CD4-positive, alpha-beta T cell treated with Interferon alpha-2 for 1 hour (primary cell): ENCODE measurements at regions not wholly inside any gene's neighbourhood (a gene's known extent, or its start where the extent isn't known, plus 50 kb on each side); places are given as distances from the start of the nearest gene placed in this dataset.
A peak's percentile ranks its signal among the peaks of the same experiment; 100 is the strongest.
"Not testable (repeated sequence)": the region's sequence is repeated elsewhere in the genome, so short reads cannot be mapped to it uniquely, and the experiment has no call there.

ENCODE experiments used
- DNase-seq, 2 donors: peaks; one replicate each; pipeline ENCODE4 v3.0.0-alpha.2; 2020 to 2022

- no peak for DNase-seq
Measured at GRCh38 chr3:28039829-28040228, 201.6 kb upstream of the CMC1 start.

DNA sequence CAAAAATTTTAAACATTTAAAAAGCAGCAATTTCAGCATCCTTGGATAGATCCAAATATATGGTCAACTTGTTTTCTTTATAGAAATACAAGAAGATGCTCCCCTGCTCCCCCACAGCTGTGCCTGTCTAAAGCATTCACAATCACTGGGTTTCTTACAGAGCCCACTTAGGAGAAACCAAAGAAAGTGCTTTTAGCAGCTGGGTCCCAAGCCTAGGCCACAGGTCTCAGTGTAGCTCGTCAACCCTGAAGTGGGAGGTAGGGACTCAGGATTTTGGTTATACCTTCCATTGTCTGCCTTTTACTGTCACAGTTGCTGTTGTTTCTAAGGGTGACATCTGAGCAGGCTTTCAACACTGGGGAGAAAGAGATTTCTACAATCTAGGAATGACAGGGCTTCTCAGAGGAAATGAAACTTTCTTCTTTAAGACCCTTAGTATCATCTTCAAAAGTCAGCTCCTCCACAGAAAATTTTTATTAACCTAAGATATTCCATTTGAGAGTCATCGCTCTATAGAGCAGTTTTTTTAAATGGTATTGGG, 199.3 kb upstream of the CMC1 start:
- DNase-seq, result no peak

- no peak for DNase-seq
Measured at GRCh38 chr3:28042707-28043106, 198.7 kb upstream of the CMC1 start.

DNA sequence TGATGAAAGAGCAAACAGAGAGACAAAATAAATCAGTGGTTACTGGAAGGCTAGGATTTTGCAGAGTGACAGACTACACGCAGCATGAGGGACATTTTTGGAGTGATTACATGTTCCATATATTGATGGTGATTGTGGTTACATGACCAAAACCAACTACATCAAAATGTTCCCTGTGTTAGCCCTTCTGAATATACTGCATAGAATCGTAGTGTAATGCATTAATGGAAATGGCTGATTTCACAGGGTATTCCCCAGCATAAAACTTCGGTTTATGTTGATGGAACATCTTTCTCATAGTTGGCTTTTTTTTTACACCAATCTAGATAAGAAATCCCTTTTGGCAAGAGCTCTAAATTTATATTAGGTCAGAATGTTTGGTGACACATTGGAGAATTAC, 191.3 kb upstream of the CMC1 start:
- no peak for DNase-seq

DNA sequence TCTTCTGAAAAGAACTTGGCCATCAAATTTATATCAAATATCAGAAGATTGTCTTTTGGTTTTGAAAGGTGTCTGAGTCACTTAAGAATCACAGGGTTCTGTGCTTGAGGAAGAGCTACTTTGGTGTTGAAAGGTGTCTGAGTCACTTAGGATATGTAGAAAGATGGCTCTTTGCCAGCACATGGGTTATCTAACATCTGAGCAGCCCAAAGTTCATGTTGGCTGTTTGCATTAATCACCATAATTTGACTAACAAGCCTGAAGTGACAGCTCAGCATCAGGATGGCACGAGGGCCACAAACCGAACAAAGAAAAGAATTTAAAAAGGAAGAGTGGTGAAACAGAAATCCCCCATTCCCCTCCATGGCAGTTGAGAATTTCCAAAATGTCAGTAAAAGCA, 190.5 kb upstream of the CMC1 start:
- DNase-seq, result peak in 1 of 2 donors; percentile 36

GRCh38 chr3:28053759-28054158, 187.7 kb upstream of the CMC1 start:
- no peak for DNase-seq

- no peak for DNase-seq
Measured at GRCh38 chr3:28056806-28057205, 184.6 kb upstream of the CMC1 start.

DNA sequence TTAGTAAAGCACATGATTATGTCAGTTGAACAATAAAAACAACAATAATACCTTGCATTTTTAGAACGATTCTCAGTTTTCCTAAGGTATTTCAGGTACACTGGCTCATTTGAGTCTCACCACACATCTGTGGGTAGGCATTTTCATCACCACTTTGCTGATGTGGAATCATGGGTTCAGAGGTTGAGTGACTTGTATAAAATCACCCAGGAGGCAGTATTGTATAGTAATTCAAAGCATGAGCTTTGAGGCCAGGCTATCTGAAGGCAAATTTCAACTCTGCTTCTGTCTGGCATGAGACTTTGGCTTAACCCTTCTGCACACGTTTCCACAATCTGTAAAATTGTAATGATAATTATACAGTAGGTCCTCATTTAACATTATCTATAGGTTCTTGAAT, 183.9 kb upstream of the CMC1 start:
- DNase-seq, result no peak

DNA sequence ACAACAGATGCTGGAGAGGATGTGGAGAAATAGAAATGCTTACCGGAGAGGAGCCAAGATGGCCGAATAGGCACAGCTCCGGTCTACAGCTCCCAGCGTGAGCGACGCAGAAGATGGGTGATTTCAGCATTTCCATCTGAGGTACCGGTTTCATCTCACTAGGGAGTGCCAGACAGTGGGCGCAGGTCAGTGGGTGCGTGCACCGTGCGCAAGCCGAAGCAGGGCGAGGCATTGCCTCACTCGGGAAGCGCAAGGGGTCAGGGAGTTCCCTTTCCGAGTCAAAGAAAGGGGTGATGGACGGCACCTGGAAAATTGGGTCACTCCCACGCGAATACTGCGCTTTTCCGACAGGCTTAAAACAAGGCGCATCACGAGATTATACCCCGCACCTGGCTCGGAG, 182.2 kb upstream of the CMC1 start:
- not testable (repeated sequence) for DNase-seq

DNA sequence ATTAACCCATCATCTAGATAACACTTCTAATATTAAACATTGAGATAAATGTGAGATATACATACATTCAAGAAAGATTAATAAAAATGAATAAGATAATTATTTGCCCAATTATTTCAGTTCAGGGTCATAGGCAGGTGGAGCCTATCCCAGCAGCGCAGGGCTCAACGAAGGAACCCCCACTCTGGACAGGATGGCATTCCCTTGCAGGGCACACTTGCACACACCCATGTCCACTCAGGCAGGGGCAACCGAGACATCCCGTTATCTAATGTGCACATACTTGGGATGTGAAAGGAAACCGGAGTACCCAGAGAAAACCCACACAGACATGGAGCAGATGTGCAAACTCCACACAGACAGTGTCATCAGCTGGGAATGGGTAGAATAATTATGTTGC, 175.4 kb upstream of the CMC1 start:
- DNase-seq, result no peak

DNA sequence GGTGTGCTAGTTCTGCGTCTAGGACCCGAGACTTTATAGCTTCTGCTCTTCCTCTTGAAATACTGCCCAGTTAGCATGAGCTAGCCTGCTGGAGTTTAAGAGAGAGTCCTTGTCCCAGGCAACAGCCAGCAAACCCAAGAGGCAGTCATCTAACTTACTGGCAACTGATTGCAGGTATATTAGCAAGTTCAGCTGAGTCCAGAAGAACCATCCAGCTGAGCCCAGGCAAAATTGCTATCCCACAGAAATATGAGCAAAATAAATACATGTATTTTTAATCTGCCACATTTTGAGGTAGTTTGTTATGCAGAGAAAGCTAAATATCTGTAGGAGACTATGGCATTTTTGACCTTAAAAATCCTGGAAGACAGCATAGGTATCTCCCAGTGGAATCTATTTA, 174.4 kb upstream of the CMC1 start:
- no peak for DNase-seq

- DNase-seq, result no peak
Measured at GRCh38 chr3:28068342-28068741, 173.1 kb upstream of the CMC1 start.

- no peak for DNase-seq
Measured at GRCh38 chr3:28069438-28069837, 172.0 kb upstream of the CMC1 start.

- DNase-seq, result no peak
Measured at GRCh38 chr3:28076246-28076645, 165.2 kb upstream of the CMC1 start.

DNA sequence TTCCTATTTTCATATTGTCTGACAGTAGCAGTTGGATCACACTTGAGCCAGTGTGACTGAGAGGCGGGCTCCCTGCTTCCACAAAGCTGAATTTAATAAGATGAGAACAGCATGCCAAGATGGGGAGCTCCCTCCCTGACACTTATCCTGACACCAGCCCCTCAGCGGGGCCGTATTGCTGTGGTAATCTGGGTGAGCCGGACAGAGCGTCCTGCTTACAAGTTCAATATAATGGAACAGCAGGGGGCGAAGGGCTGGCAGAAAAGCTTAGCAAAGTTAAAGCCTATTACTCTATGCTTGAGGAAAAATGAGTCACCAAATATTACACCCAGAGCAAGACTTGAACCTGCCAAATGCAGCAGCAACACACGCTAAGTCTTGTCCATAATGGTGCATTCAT, 163.8 kb upstream of the CMC1 start:
- DNase-seq, result no peak

GRCh38 chr3:28078536-28078935, 162.9 kb upstream of the CMC1 start:
- no peak for DNase-seq

GRCh38 chr3:28080716-28081115, 160.7 kb upstream of the CMC1 start:
- DNase-seq, result no peak

DNA sequence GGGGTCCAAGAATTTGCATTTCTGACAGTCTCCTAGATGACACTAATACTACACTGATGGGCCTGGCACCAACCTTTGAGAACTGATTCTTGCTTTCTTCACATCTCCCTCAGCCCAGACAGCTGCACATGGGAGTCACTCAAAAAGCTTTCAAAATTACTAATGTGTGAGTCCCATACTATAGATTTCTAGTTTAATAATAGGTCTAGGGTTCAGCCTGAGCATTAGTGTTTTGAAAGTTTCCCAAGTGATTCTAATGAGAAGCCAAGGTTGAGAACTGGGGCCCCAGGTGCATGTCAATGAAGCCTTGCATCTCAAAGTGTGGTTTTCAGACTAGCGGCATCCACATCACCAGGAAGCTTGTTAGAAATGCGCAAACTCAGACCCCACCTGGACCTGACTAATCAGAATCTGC, 159.9 kb upstream of the CMC1 start:
- DNase-seq, result no peak

GRCh38 chr3:28087591-28087990, 153.8 kb upstream of the CMC1 start:
- no peak for DNase-seq

DNA sequence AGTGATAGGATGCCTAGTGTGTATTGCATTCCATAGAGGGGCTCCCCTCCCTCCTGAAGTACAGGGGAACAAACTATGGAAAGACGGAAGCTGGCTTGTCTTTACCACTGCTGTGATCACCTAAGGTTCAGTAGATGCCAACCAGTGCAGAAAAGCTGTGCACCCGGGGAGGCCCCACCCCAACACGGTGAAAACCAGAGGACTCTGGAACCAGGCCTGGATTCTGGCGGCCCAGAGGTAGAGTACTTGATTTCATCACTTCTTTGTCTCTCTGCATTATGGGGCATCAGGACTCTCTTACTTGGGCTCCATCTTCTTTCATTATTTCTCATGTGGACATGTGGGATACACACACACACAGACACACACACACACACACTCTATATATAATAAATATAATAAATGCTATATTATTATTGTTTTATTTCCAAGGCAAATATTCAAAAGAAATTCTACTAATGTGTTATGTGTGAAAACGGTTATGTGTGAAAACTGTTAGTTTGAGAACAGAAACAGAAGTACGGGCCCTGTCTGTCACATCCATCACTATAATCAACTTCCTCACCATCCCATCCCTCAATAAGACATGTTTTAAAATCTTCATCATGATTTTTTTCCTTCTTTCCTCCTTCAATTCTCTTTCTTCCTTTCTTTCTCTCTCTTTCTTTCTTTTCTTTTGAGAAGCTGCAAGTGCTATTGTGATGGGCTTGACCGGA, 152.4 kb upstream of the CMC1 start:
- DNase-seq, result no peak

- peak in 1 of 2 donors; percentile 31 for DNase-seq
Measured at GRCh38 chr3:28089527-28089897, 151.9 kb upstream of the CMC1 start.

GRCh38 chr3:28099296-28099695, 142.1 kb upstream of the CMC1 start:
- DNase-seq, result no peak

DNA sequence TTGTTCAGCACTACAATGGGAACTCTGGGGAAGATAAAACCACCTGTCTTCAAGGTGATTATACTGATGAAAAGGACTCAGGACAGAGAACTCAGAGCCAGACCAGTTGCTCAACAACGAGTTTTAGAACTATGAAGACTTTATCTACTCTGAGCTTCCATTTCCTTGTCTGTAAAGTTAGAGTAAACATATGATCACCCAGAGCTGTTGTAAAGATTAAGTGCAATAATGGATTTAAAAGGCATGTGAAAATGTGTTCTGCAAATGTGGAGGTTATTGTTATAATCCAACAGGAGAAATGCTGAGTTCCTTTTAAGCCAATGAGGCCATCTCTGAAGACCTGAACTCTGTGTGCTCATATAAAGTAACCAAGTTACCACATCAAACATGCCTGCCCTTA, 139.7 kb upstream of the CMC1 start:
- no peak for DNase-seq

GRCh38 chr3:28103861-28104260, 137.6 kb upstream of the CMC1 start:
- no peak for DNase-seq

DNA sequence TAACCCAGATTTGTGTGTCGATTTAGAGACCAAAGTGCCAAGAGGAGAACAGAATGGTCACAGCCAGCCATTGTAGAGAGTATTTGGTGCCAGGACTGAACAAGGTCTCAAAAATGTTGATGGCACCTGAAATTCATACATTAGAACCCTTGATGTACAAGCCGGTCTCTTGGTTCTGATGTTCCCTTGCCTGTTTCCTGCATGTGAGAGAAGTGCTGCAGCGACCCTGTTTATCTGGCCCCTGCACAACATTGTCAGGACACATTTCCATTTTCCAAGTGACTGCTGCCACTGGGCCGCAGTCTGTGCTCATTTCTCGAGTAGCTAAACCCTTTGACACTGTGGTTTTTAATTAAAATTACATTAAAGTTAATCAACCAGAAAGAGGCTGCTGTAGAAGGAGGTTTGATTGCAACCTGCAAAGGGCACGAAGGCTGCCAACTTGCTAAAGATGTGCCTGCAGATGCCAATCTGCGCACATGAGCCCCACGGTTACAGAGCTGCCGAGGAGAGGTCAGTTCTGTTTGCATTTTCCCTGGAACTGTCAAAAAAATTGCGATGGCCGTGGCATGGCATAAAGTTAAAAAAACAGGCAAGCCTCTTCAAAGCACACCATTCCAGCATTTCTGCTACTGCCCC, 136.4 kb upstream of the CMC1 start:
- no peak for DNase-seq
